ENCODE measurements at regions not wholly inside any gene's neighbourhood (a gene's known extent, or its start where the extent isn't known, plus 50 kb on each side); places are given as distances from the start of the nearest gene placed in this dataset.

GRCh38 chr6:1486387-1486786 is 97.0 kb downstream of the FOXF2 start:
- ATAC-seq (no peak), DNase-seq (no peak)
- CTCF ChIA-PET, result interaction anchor here (0.6 to 0.9 kb wide), 3 partner anchors 63 to 152 kb away, joined by 3 read pairs; no protein-coding TSS in a partner anchor
- H3K27me3 Mint-ChIP-seq, result peaks cover 10% of the 10 kb centered on the region
- H3K9me3 Mint-ChIP-seq (ENCODE audit: low read depth), result no peaks in the 10 kb centered on the region
- H3K27ac Mint-ChIP-seq, result no peak overlapping the region
- no peaks in the 10 kb centered on the region for H3K36me3 Mint-ChIP-seq (ENCODE audit: low read depth)
- intact Hi-C loops (cut with DNase I, micrococcal nuclease), result no loop called here
- H3K4me1 Mint-ChIP-seq, result no peaks in the 10 kb centered on the region
- no peak overlapping the region for H3K4me3 Mint-ChIP-seq
- POLR2A ChIA-PET, result no interaction called here

DNA sequence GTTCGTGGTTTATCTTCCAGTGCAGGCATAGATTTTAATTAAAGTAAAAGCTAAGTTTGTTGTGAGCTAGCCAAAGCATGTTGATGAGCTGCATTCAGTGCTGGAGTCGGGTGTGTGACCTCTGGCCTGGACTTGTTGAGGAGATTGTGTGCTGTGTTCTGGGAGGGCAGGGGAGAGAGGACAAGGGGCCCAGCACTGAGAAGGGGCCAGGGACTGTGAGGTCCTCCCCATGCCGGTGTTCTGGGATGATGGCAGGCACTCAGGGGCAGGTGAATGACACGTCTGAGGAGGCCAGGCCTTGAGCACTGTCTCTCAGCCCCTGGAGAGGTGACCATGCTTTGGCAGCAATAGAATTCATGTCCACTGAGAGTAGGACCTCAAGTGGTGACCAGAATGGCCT is 97.9 kb downstream of the FOXF2 start:
- ChIA-PET CTCF (interaction anchor here (0.6 to 0.9 kb wide), 4 partner anchors 8 to 151 kb away, joined by 3 read pairs; no protein-coding TSS in a partner anchor), POLR2A (no interaction called here)
- DNase-seq, result no peak
- intact Hi-C loops (cut with DNase I, micrococcal nuclease), result no loop called here
- peaks cover 6% of the 10 kb centered on the region for H3K27me3 Mint-ChIP-seq
- no peaks in the 10 kb centered on the region for H3K4me1 Mint-ChIP-seq
- ATAC-seq, result no peak
- H3K27ac Mint-ChIP-seq, result no peak overlapping the region
- no peaks in the 10 kb centered on the region for H3K36me3 Mint-ChIP-seq (ENCODE audit: low read depth)
- no peak overlapping the region for H3K4me3 Mint-ChIP-seq
- no peaks in the 10 kb centered on the region for H3K9me3 Mint-ChIP-seq (ENCODE audit: low read depth)

GRCh38 chr6:1491025-1491424 is 101.6 kb downstream of the FOXF2 start:
- no peaks in the 10 kb centered on the region for H3K27me3 Mint-ChIP-seq
- no peak overlapping the region for H3K4me3 Mint-ChIP-seq
- H3K4me1 Mint-ChIP-seq, result no peaks in the 10 kb centered on the region
- DNase-seq (no peak), ATAC-seq (no peak)
- no peak overlapping the region for H3K27ac Mint-ChIP-seq
- intact Hi-C loops (cut with DNase I, micrococcal nuclease), result no loop called here
- peaks cover 2% of the 10 kb centered on the region for H3K9me3 Mint-ChIP-seq (ENCODE audit: low read depth)
- ChIA-PET POLR2A (no interaction called here), CTCF (no interaction called here)
- no peaks in the 10 kb centered on the region for H3K36me3 Mint-ChIP-seq (ENCODE audit: low read depth)

DNA sequence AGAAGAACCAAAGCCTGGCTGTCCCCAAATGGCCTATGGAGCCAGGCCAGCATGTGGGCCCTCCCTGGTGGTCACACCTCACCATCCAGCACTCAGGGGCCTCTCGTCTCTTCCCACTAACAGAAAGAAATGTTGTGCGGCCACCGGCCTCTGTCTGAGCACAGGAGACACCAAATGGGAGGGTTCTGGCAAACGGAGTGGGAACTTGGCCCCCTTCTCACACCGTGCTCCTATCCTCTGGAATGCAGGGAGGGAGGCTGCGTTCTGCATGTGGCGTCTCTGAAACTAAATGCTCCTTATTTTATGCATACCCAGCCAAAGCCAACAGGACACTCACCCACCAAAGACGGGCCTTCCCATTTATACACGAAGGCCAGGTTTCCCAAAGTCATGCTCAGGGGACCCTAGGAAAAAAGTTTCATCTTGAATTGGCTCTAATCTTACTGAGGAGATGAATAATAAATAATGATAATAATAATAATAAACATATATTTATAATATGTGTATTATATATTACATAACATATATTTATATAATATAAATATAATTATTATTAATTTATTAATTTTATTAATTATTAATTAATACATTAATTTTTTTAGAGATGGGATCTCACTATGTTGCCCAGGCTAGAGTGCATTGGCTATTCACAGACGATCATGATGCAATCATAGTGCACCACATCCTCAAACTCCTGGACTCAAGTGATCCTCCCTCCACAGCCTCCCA is 102.4 kb downstream of the FOXF2 start:
- ATAC-seq, result no peak
- DNase-seq, result no peak
- ChIA-PET CTCF (interaction anchor here (1.5 kb wide), 1 partner anchor 32 kb away, joined by 3 read pairs; no protein-coding TSS in a partner anchor), POLR2A (no interaction called here)
- Mint-ChIP-seq H3K4me3 (no peak overlapping the region), H3K27ac (no peak overlapping the region), H3K36me3 (ENCODE audit: low read depth) (no peaks in the 10 kb centered on the region), H3K4me1 (no peaks in the 10 kb centered on the region), H3K9me3 (ENCODE audit: low read depth) (peaks cover 2% of the 10 kb centered on the region), H3K27me3 (no peaks in the 10 kb centered on the region)
- intact Hi-C loops (cut with DNase I, micrococcal nuclease), result no loop called here

DNA sequence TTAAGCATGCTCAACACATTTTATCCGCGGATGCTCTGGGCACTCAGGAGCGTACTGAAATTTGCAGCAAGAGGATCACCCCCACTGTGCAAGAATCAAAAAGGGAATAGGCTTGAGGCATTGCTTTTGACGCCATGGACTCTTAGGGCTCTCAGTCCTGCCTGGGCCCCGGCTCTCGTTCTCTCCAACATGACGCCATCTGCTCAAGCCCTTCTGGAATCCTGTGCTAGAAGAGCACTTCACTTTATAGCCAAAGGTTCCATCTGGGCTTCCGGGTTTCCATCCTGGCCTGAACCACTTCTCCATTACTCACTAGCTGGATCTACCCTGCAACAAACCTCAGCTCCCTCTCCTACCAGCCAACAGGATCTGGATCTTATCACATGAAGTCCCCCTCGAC is 105.3 kb downstream of the FOXF2 start:
- ChIA-PET POLR2A (no interaction called here), CTCF (no interaction called here)
- DNase-seq (no peak), ATAC-seq (no peak)
- Mint-ChIP-seq H3K27ac (no peak overlapping the region), H3K4me1 (no peaks in the 10 kb centered on the region), H3K36me3 (ENCODE audit: low read depth) (no peaks in the 10 kb centered on the region), H3K27me3 (no peaks in the 10 kb centered on the region), H3K4me3 (no peak overlapping the region), H3K9me3 (ENCODE audit: low read depth) (peaks cover 2% of the 10 kb centered on the region)
- intact Hi-C loops (cut with DNase I, micrococcal nuclease), result no loop called here

DNA sequence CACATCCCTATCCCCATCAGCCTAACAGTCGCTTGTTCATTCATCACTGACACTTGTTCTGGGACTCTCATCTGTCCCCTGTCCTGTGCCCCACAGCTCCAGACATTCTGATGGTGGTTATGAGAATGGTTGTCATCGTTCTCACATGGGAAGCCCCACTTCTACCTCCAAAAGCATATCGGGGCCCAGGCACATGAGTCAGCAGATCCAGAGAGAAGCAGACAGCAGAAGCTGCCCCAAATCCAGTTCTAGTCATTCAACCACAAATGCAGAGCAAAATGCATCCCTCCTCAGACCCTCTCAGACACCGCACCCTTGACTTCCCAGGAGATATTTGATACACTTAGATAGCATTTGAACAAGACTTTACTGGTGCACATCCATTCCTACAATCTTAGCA is 106.0 kb downstream of the FOXF2 start:
- Mint-ChIP-seq H3K9me3 (ENCODE audit: low read depth) (peaks cover 2% of the 10 kb centered on the region), H3K4me1 (no peaks in the 10 kb centered on the region), H3K27ac (no peak overlapping the region), H3K4me3 (no peak overlapping the region), H3K36me3 (ENCODE audit: low read depth) (no peaks in the 10 kb centered on the region), H3K27me3 (no peaks in the 10 kb centered on the region)
- intact Hi-C loops (cut with DNase I, micrococcal nuclease), result no loop called here
- ChIA-PET CTCF (interaction anchor here (0.5 kb wide), 1 partner anchor 8 kb away, joined by 3 read pairs; no protein-coding TSS in a partner anchor), POLR2A (no interaction called here)
- ATAC-seq (no peak), DNase-seq (no peak)

GRCh38 chr6:1496092-1496491 is 106.7 kb downstream of the FOXF2 start:
- intact Hi-C loops (cut with DNase I, micrococcal nuclease), result no loop called here
- no peaks in the 10 kb centered on the region for H3K4me1 Mint-ChIP-seq

GRCh38 chr6:1496836-1497760 is 107.7 kb downstream of the FOXF2 start:
- Mint-ChIP-seq H3K4me3 (no peak overlapping the region), H3K4me1 (no peaks in the 10 kb centered on the region), H3K9me3 (ENCODE audit: low read depth) (peaks cover 2% of the 10 kb centered on the region), H3K27ac (no peak overlapping the region), H3K36me3 (ENCODE audit: low read depth) (no peaks in the 10 kb centered on the region), H3K27me3 (peaks cover 9% of the 10 kb centered on the region)
- ChIA-PET POLR2A (no interaction called here), CTCF (no interaction called here)
- DNase-seq (no peak), ATAC-seq (no peak)
- intact Hi-C loops (cut with DNase I, micrococcal nuclease), result no loop called here

More at GRCh38 chr6:1496092-1496491, 106.7 kb downstream of the FOXF2 start:
- POLR2A ChIA-PET, result no interaction called here
- Mint-ChIP-seq H3K27ac (no peak overlapping the region), H3K9me3 (ENCODE audit: low read depth) (peaks cover 2% of the 10 kb centered on the region), H3K36me3 (ENCODE audit: low read depth) (no peaks in the 10 kb centered on the region), H3K4me3 (no peak overlapping the region), H3K27me3 (peaks cover 4% of the 10 kb centered on the region)
- CTCF ChIA-PET, result no interaction called here
- no peak for ATAC-seq
- no peak for DNase-seq

- no peak overlapping the region for H3K27ac Mint-ChIP-seq
- no peaks in the 10 kb centered on the region for H3K4me1 Mint-ChIP-seq
- H3K9me3 Mint-ChIP-seq (ENCODE audit: low read depth), result peaks cover 2% of the 10 kb centered on the region
Measured at GRCh38 chr6:1497761-1498105, 108.4 kb downstream of the FOXF2 start.

DNA sequence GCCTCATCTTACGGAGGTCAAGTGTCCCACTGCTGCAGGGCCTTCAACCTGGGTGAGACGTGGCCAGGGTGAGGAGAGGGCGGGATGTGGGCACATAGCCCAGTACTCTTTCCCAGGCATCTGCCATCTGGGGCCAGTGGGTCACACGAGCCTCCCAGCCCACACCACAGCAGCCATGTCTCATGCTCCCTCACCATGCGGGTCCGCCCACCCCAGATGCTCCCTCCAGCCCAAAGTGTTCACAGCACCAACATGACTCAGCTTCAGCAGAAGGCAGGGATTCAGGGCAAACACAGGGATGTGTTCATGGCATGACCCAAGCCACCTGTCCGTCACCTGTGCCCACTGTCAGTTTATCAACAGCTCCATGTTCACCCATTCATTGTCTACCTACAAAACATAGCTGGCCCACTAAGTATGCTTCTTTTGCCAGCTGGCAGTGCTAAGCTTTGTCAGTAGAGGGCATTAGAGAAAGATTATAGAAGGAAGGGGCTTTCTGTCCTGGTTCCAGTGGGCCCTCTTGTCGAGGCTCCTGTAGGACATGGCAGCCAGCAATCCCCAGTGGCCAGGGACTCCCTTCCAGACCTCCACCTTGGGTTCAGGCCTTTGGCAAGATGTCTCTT is 109.2 kb downstream of the FOXF2 start:
- peaks cover 2% of the 10 kb centered on the region for H3K9me3 Mint-ChIP-seq (ENCODE audit: low read depth)
- DNase-seq (no peak), ATAC-seq (no peak)
- no peak overlapping the region for H3K4me3 Mint-ChIP-seq
- no peak overlapping the region for H3K27ac Mint-ChIP-seq
- no peaks in the 10 kb centered on the region for H3K36me3 Mint-ChIP-seq (ENCODE audit: low read depth)
- CTCF ChIA-PET, result no interaction called here
- POLR2A ChIA-PET, result no interaction called here
- intact Hi-C loops (cut with DNase I, micrococcal nuclease), result no loop called here
- H3K4me1 Mint-ChIP-seq, result no peaks in the 10 kb centered on the region
- peaks cover 9% of the 10 kb centered on the region for H3K27me3 Mint-ChIP-seq

More at GRCh38 chr6:1497761-1498105, 108.4 kb downstream of the FOXF2 start:
- Mint-ChIP-seq H3K4me3 (no peak overlapping the region), H3K36me3 (ENCODE audit: low read depth) (no peaks in the 10 kb centered on the region), H3K27me3 (peaks cover 9% of the 10 kb centered on the region)
- POLR2A ChIA-PET, result no interaction called here
- DNase-seq (no peak), ATAC-seq (no peak)
- CTCF ChIA-PET, result no interaction called here
- intact Hi-C loops (cut with DNase I, micrococcal nuclease), result no loop called here

DNA sequence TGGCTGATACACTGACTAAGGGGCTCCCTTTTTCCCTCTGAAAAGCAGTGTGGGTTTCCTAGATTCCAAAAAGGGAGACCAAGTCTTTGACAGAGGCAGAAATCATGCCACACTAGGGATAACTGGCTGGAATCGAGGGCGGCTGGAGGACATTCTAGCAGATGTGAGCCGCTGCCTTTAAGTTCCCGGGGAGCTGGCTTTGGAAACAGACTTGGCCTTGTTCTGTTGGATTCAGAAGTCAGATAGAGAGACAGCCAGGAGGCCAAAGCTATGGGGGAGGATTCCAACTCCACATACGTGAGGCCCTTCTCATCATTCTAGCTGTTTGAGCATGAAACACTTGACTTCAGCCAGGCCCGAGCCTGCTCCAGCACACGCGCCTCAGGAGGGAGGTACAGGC is 109.9 kb upstream of the FOXC1 start:
- POLR2A ChIA-PET, result no interaction called here
- Mint-ChIP-seq H3K27me3 (peaks cover 9% of the 10 kb centered on the region), H3K4me1 (no peaks in the 10 kb centered on the region), H3K4me3 (no peak overlapping the region), H3K36me3 (ENCODE audit: low read depth) (no peaks in the 10 kb centered on the region), H3K9me3 (ENCODE audit: low read depth) (peaks cover 2% of the 10 kb centered on the region), H3K27ac (no peak overlapping the region)
- ATAC-seq (no peak), DNase-seq (no peak)
- CTCF ChIA-PET, result no interaction called here
- intact Hi-C loops (cut with DNase I, micrococcal nuclease), result no loop called here

- Mint-ChIP-seq H3K27ac (no peak overlapping the region), H3K4me1 (no peaks in the 10 kb centered on the region), H3K36me3 (ENCODE audit: low read depth) (no peaks in the 10 kb centered on the region)
Measured at GRCh38 chr6:1500913-1501312, 108.8 kb upstream of the FOXC1 start.

More at GRCh38 chr6:1500913-1501312, 108.8 kb upstream of the FOXC1 start:
- intact Hi-C loops (cut with DNase I, micrococcal nuclease), result no loop called here
- DNase-seq (no peak), ATAC-seq (no peak)
- Mint-ChIP-seq H3K4me3 (no peak overlapping the region), H3K27me3 (peaks cover 9% of the 10 kb centered on the region), H3K9me3 (ENCODE audit: low read depth) (no peaks in the 10 kb centered on the region)
- ChIA-PET POLR2A (no interaction called here), CTCF (interaction anchor here (0.7 kb wide), 1 partner anchor 1726 kb away, joined by 3 read pairs; no protein-coding TSS in a partner anchor)
